HG03521 (cell line): ENCODE measurements at regions not wholly inside any gene's neighbourhood (a gene's known extent, or its start where the extent isn't known, plus 50 kb on each side); places are given as distances from the start of the nearest gene placed in this dataset.
"Not testable (repeated sequence)": the region's sequence is repeated elsewhere in the genome, so short reads cannot be mapped to it uniquely, and the experiment has no call there.

Experiments used
- ATAC-seq: cut with Tn5 transposase; IDR thresholded peaks from one replicate; pipeline ENCODE4 v1.9.1; 2021; ENCODE audit warnings: mild to moderate bottlenecking, moderate library complexity; ENCODE audit not compliant: unreplicated experiment

GRCh38 chr1:99534638-99534930, 111.3 kb upstream of the PALMD start:
- ATAC-seq, result no peak

GRCh38 chr1:99535470-99536164, 110.3 kb upstream of the PALMD start:
- ATAC-seq, result no peak

- ATAC-seq, result no peak
Measured at GRCh38 chr1:99537886-99538617, 107.9 kb upstream of the PALMD start.

- ATAC-seq, result no peak
Measured at GRCh38 chr1:99538618-99538956, 107.3 kb upstream of the PALMD start.

GRCh38 chr1:99539131-99539530, 106.8 kb upstream of the PALMD start:
- no peak for ATAC-seq

- ATAC-seq, result no peak
Measured at GRCh38 chr1:99540744-99541143, 105.2 kb upstream of the PALMD start.

- no peak for ATAC-seq
Measured at GRCh38 chr1:99544328-99544727, 101.6 kb upstream of the PALMD start.

GRCh38 chr1:99546432-99547416, 99.2 kb upstream of the PALMD start:
- ATAC-seq, result no peak

GRCh38 chr1:99548943-99549605, 96.8 kb upstream of the PALMD start:
- no peak for ATAC-seq

- no peak for ATAC-seq
Measured at GRCh38 chr1:99550198-99550597, 95.7 kb upstream of the PALMD start.

- no peak for ATAC-seq
Measured at GRCh38 chr1:99551812-99552614, 93.9 kb upstream of the PALMD start.

- ATAC-seq, result no peak
Measured at GRCh38 chr1:99553301-99553700, 92.6 kb upstream of the PALMD start.

- not testable (repeated sequence) for ATAC-seq
Measured at GRCh38 chr1:99553819-99554218, 92.1 kb upstream of the PALMD start.

GRCh38 chr1:99554727-99555126, 91.2 kb upstream of the PALMD start:
- ATAC-seq, result no peak

- no peak for ATAC-seq
Measured at GRCh38 chr1:99557546-99558202, 88.2 kb upstream of the PALMD start.

GRCh38 chr1:99559166-99559565, 86.7 kb upstream of the PALMD start:
- no peak for ATAC-seq

- no peak for ATAC-seq
Measured at GRCh38 chr1:99560207-99561040, 85.5 kb upstream of the PALMD start.

GRCh38 chr1:99561952-99562351, 84.0 kb upstream of the PALMD start:
- no peak for ATAC-seq
